ENCODE measurements at regions not wholly inside any gene's neighbourhood (a gene's known extent, or its start where the extent isn't known, plus 50 kb on each side); places are given as distances from the start of the nearest gene placed in this dataset.

GRCh38 chr13:33891196-33891742, 73.3 kb downstream of the RFC3 start:
- no peak for DNase-seq

- no peak for DNase-seq
Observed at GRCh38 chr13:33893559-33893958, 75.6 kb downstream of the RFC3 start.

GRCh38 chr13:33904431-33904830, 86.5 kb downstream of the RFC3 start:
- no peak for DNase-seq

GRCh38 chr13:33908116-33908515, 90.2 kb downstream of the RFC3 start:
- no peak for DNase-seq

GRCh38 chr13:33910255-33910654, 92.3 kb downstream of the RFC3 start:
- no peak for DNase-seq

GRCh38 chr13:33911521-33911920, 93.6 kb downstream of the RFC3 start:
- DNase-seq = no peak

GRCh38 chr13:33913829-33914228, 95.9 kb downstream of the RFC3 start:
- no peak for DNase-seq

GRCh38 chr13:33917190-33917589, 99.2 kb downstream of the RFC3 start:
- no peak for DNase-seq

- DNase-seq = no peak
Observed at GRCh38 chr13:33918199-33918932, 100.4 kb downstream of the RFC3 start.

- no peak for DNase-seq
Observed at GRCh38 chr13:33919120-33919519, 101.2 kb downstream of the RFC3 start.

GRCh38 chr13:33925563-33925962, 107.6 kb downstream of the RFC3 start:
- no peak for DNase-seq

GRCh38 chr13:33927315-33927714, 109.4 kb downstream of the RFC3 start:
- no peak for DNase-seq

- no peak for DNase-seq
Observed at GRCh38 chr13:33931397-33932311, 113.7 kb downstream of the RFC3 start.

- DNase-seq = no peak
Observed at GRCh38 chr13:33932769-33933406, 114.9 kb downstream of the RFC3 start.

GRCh38 chr13:33933810-33934209, 115.9 kb downstream of the RFC3 start:
- no peak for DNase-seq

GRCh38 chr13:33934343-33934742, 116.4 kb downstream of the RFC3 start:
- DNase-seq = no peak

- no peak for DNase-seq
Observed at GRCh38 chr13:33934951-33935371, 117.0 kb downstream of the RFC3 start.

- no peak for DNase-seq
Observed at GRCh38 chr13:33935969-33936368, 118.0 kb downstream of the RFC3 start.

GRCh38 chr13:33937373-33938098, 119.6 kb downstream of the RFC3 start:
- DNase-seq = no peak

- DNase-seq = no peak
Observed at GRCh38 chr13:33940256-33940655, 122.3 kb downstream of the RFC3 start.

GRCh38 chr13:33940898-33941297, 122.9 kb downstream of the RFC3 start:
- no peak for DNase-seq

- DNase-seq = no peak
Observed at GRCh38 chr13:33945477-33945876, 127.5 kb downstream of the RFC3 start.

- no peak for DNase-seq
Observed at GRCh38 chr13:33953203-33953602, 135.3 kb downstream of the RFC3 start.
